HepG2 (cell line): ENCODE measurements at regions not wholly inside any gene's neighbourhood (a gene's known extent, or its start where the extent isn't known, plus 50 kb on each side); places are given as distances from the start of the nearest gene placed in this dataset.

Experiments
- DMAP1 ChIP-seq: IDR thresholded peaks from 2 replicates; pipeline ENCODE4 v1.6.1; 2016
- EZH2 ChIP-seq: conservative IDR thresholded peaks from 2 replicates; pipeline ENCODE4 v1.6.1; 2012; ENCODE audit warnings: mild to moderate bottlenecking, low read depth, low read length, moderate library complexity
- FOXO1 ChIP-seq: sonication (generic); formaldehyde crosslinking; IDR thresholded peaks from 2 replicates; pipeline ENCODE4 v1.4.0; 2020; ENCODE audit warnings: missing genetic modification reagents
- HNF4A ChIP-seq: sonication (generic); formaldehyde crosslinking; IDR thresholded peaks from 2 replicates; pipeline ENCODE4 v1.4.0; 2020; ENCODE audit warnings: missing genetic modification reagents
- HOXA7 ChIP-seq: sonication (generic); formaldehyde crosslinking; IDR thresholded peaks from 2 replicates; pipeline ENCODE4 v1.8.1; 2022; ENCODE audit warnings: mild to moderate bottlenecking, missing genetic modification reagents, moderate library complexity
- JUNB ChIP-seq: sonication (generic); formaldehyde crosslinking; IDR thresholded peaks from 2 replicates; pipeline ENCODE4 v1.8.0; 2022; ENCODE audit warnings: missing genetic modification reagents, mild to moderate bottlenecking, borderline replicate concordance
- KDM2A ChIP-seq: sonication (generic); formaldehyde crosslinking; IDR thresholded peaks from 2 replicates; pipeline ENCODE4 v1.4.0; 2020; ENCODE audit warnings: low read depth, missing genetic modification reagents, borderline replicate concordance
- MBD4 ChIP-seq: IDR thresholded peaks from 2 replicates; pipeline ENCODE4 v1.6.1; 2012; ENCODE audit warnings: low read length, inconsistent platforms, borderline replicate concordance
- MTERF4 ChIP-seq: sonication (generic); formaldehyde crosslinking; IDR thresholded peaks from 2 replicates; pipeline ENCODE4 v1.8.0; 2023; ENCODE audit warnings: mild to moderate bottlenecking, missing genetic modification reagents
- NFE2L1 ChIP-seq: sonication (generic); formaldehyde crosslinking; IDR thresholded peaks from 2 replicates; pipeline ENCODE4 v1.4.0; 2020; ENCODE audit warnings: missing genetic modification reagents, mild to moderate bottlenecking, borderline replicate concordance
- NR2C2 ChIP-seq: sonication (generic); formaldehyde crosslinking; IDR thresholded peaks from 2 replicates; pipeline ENCODE4 v1.4.0; 2020; ENCODE audit warnings: missing genetic modification reagents, mild to moderate bottlenecking, moderate library complexity, borderline replicate concordance
- ONECUT2 ChIP-seq: sonication (generic); formaldehyde crosslinking; IDR thresholded peaks from 2 replicates; pipeline ENCODE4 v1.4.0; 2020; ENCODE audit warnings: missing genetic modification reagents
- PAWR ChIP-seq: sonication (generic); formaldehyde crosslinking; IDR thresholded peaks from 2 replicates; pipeline ENCODE4 v1.4.0; 2020; ENCODE audit warnings: missing genetic modification reagents, mild to moderate bottlenecking, borderline replicate concordance
- RELA ChIP-seq: sonication (generic); formaldehyde crosslinking; IDR thresholded peaks from 2 replicates; pipeline ENCODE4 v1.4.0; 2020; ENCODE audit warnings: missing genetic modification reagents
- SRF ChIP-seq: IDR thresholded peaks from 2 replicates; pipeline ENCODE4 v1.6.1; 2011; ENCODE audit warnings: mild to moderate bottlenecking, low read depth, low read length, moderate library complexity
- TOE1 ChIP-seq: sonication (generic); formaldehyde crosslinking; IDR thresholded peaks from 2 replicates; pipeline ENCODE4 v1.4.0; 2020; ENCODE audit warnings: mild to moderate bottlenecking, missing genetic modification reagents
- ZBTB4 ChIP-seq: sonication (generic); formaldehyde crosslinking; IDR thresholded peaks from 2 replicates; pipeline ENCODE4 v1.4.0; 2020; ENCODE audit warnings: missing genetic modification reagents, mild to moderate bottlenecking, borderline replicate concordance
- ZBTB44 ChIP-seq: sonication (generic); formaldehyde crosslinking; IDR thresholded peaks from 2 replicates; pipeline ENCODE4 v1.4.0; 2020; ENCODE audit warnings: missing genetic modification reagents
- ZMAT5 ChIP-seq: sonication (generic); formaldehyde crosslinking; IDR thresholded peaks from 2 replicates; pipeline ENCODE4 v1.5.0; 2020; ENCODE audit warnings: mild to moderate bottlenecking, low read depth, missing genetic modification reagents, borderline replicate concordance
- ZNF205 ChIP-seq: IDR thresholded peaks from 2 replicates; pipeline ENCODE4 v1.6.1; 2018; ENCODE audit warnings: missing biosample characterization, missing genetic modification reagents
- ZNF281 ChIP-seq: sonication (generic); formaldehyde crosslinking; IDR thresholded peaks from 2 replicates; pipeline ENCODE4 v1.4.0; 2020; ENCODE audit warnings: missing genetic modification reagents, borderline replicate concordance
- ZNF335 ChIP-seq: sonication (generic); formaldehyde crosslinking; IDR thresholded peaks from 2 replicates; pipeline ENCODE4 v1.4.0; 2020; ENCODE audit warnings: missing genetic modification reagents
- ZNF777 ChIP-seq: sonication (generic); formaldehyde crosslinking; IDR thresholded peaks from 2 replicates; pipeline ENCODE4 v1.4.0; 2020; ENCODE audit warnings: missing genetic modification reagents
- ZSCAN12 ChIP-seq: sonication (generic); formaldehyde crosslinking; IDR thresholded peaks from 2 replicates; pipeline ENCODE4 v1.9.0; 2021; ENCODE audit warnings: mild to moderate bottlenecking, missing genetic modification reagents

GRCh38 chr15:62858343-62858742 is 184.2 kb upstream of the TPM1 start (continued):
- no peak for TF ChIP-seq EZH2
- no peak for TF ChIP-seq NFE2L1 (CRISPR knock-in tag)
- no peak for TF ChIP-seq ONECUT2 (CRISPR knock-in tag)
- TF ChIP-seq HOXA7 = no peak
- no peak for TF ChIP-seq ZSCAN12 (CRISPR knock-in tag)
- TF ChIP-seq JUNB (CRISPR knock-in tag) = peak; percentile 45; the same call in 1 of the 2 replicates
- TF ChIP-seq DMAP1 (CRISPR knock-in tag) = no peak
- no peak for TF ChIP-seq ZNF335 (CRISPR knock-in tag)
- TF ChIP-seq ZNF777 (CRISPR knock-in tag) = no peak
- no peak; the same call in 1 of the 2 replicates for TF ChIP-seq FOXO1 (CRISPR knock-in tag)
- TF ChIP-seq HNF4A = peak; percentile 52
- no peak for TF ChIP-seq ZBTB4 (CRISPR knock-in tag)
- TF ChIP-seq ZBTB44 (CRISPR knock-in tag) = no peak
- TF ChIP-seq NR2C2 = no peak
- TF ChIP-seq MTERF4 (CRISPR knock-in tag) = no peak
- TF ChIP-seq SRF = no peak
- 0 out of 2 replicates have a peak, but pooled peaks have one; percentile 29 for TF ChIP-seq KDM2A (CRISPR knock-in tag)
- TF ChIP-seq ZNF281 = no peak
- no peak for TF ChIP-seq ZMAT5 (CRISPR knock-in tag)
- TF ChIP-seq RELA = no peak
- no peak for TF ChIP-seq PAWR (CRISPR knock-in tag)
- TF ChIP-seq ZNF205 (CRISPR knock-in tag) = no peak
- no peak for TF ChIP-seq TOE1 (CRISPR knock-in tag)
- no peak for TF ChIP-seq MBD4
